Spleen (tissue), 11 donors: ENCODE measurements at regions not wholly inside any gene's neighbourhood (a gene's known extent, or its start where the extent isn't known, plus 50 kb on each side); places are given as distances from the start of the nearest gene placed in this dataset.

ENCODE experiments used
- DNase-seq: peaks from one replicate; pipeline ENCODE4 v3.0.0-alpha.2; 2020
- H3K27ac ChIP-seq, 8 donors: fragments of 200-600 bp; sonication (generic) in 7 of 8; 1 replicate in 4 of 8; 2 replicates in 4 of 8; pipeline versions ENCODE4 v1.5.0 to v1.8.0; 2016 to 2021; ENCODE audit warnings: inconsistent platforms in 4 of 8, mild to moderate bottlenecking in 4 of 8, moderate library complexity in 1 of 8
- H3K27me3 ChIP-seq, 7 donors: fragments of 200-600 bp; sonication (generic) in 6 of 7; replicated peaks in 1 of 7; 1 replicate in 4 of 7; 2 replicates in 3 of 7; pipeline versions ENCODE4 v1.5.0 to v1.8.0; 2016 to 2021; ENCODE audit warnings: inconsistent platforms in 3 of 7, mild to moderate bottlenecking in 1 of 7
- H3K36me3 ChIP-seq, 6 donors: fragments of 200-600 bp; sonication (generic) in 5 of 6; 1 replicate in 4 of 6; 2 replicates in 2 of 6; pipeline versions ENCODE4 v1.5.0 to v1.8.0; 2016 to 2021; ENCODE audit warnings: inconsistent platforms in 2 of 6
- H3K4me1 ChIP-seq, 6 donors: fragments of 200-600 bp; sonication (generic) in 5 of 6; 1 replicate in 3 of 6; 2 replicates in 3 of 6; pipeline versions ENCODE4 v1.5.0 to v1.8.0; 2016 to 2021; ENCODE audit warnings: inconsistent platforms in 3 of 6
- H3K4me3 ChIP-seq, 8 donors: fragments of 200-600 bp; sonication (generic) in 7 of 8; 1 replicate in 4 of 8; 2 replicates in 4 of 8; pipeline versions ENCODE4 v1.5.0 to v1.8.0; 2016 to 2021; ENCODE audit warnings: inconsistent platforms in 4 of 8, mild to moderate bottlenecking in 4 of 8, moderate library complexity in 2 of 8
- H3K9me3 ChIP-seq, 8 donors: fragments of 200-600 bp; sonication (generic) in 7 of 8; 1 replicate in 4 of 8; 2 replicates in 4 of 8; pipeline versions ENCODE4 v1.5.0 to v1.8.0; 2016 to 2021; ENCODE audit warnings: inconsistent platforms in 4 of 8
- POLR2A ChIP-seq, 3 donors: fragments of 450-650 bp; IDR thresholded peaks; one replicate each; pipeline ENCODE4 v1.5.1; 2017; ENCODE audit warnings: antibody characterized with exemption in 3 of 3, mild to moderate bottlenecking in 1 of 3
- POLR2AphosphoS5 ChIP-seq, 3 donors: sonication (generic); formaldehyde crosslinking; IDR thresholded peaks; one replicate each; pipeline ENCODE4 v1.5.1; 2017; ENCODE audit warnings: antibody characterized with exemption in 3 of 3
- WGBS, 5 donors: extraction: QIAGEN DNeasy Blood & Tissue Kit in 3 of 5; methylation state at CpG; one replicate each; pipeline versions ENCODE4 v1.1.5 to v1.1.7; 2013 to 2018; 5-methylcytosine and 5-hydroxymethylcytosine counted together
- intact Hi-C: fragments of 100-400 bp; cut with DNase I; formaldehyde crosslinking; loops from one replicate; pipeline ENCODE4 v1.15.0; 2023; ENCODE audit warnings: low total_unique reads
- TF ChIP-seq, protein P1 (sequence below), 11 experiments: fragments of 200-600 bp in 7 of 11; fragments of 450-650 bp in 4 of 11; sonication (generic) in 4 of 11; IDR thresholded peaks in 8 of 11; conservative IDR thresholded peaks in 3 of 11; 1 replicate in 7 of 11; 2 replicates in 4 of 11; pipeline versions ENCODE4 v1.4.0 to v1.8.0; 2016 to 2021; ENCODE audit warnings: antibody characterized with exemption in 11 of 11, inconsistent platforms in 4 of 11, mild to moderate bottlenecking in 1 of 11
- donor health status: healthy with polysubstance abuse.
- donor health status: DM: no; HTN: no; CAD: no; lungs with moderate emphysema.
- donor health status: DM: no; HTN: no; CAD: no.
- donor health status: Bipolar disorder and iron deficiency.
- donor health status: healthy.
- donor health status: DM: no; HTN: no; CAD: no.
- donor health status: DM: yes; HTN: yes; CAD: no.

- 59 to 78% (median 68%) methylated on average over 3 to 5 of the region's 5 CpGs for WGBS, 5 donors
- intact Hi-C loops, result no loop called here
- no peak overlapping the region for H3K4me3 ChIP-seq
These were observed 370.0 kb upstream of the IGFBP3 start for GRCh38 chr7:46291050-46291438.

DNA sequence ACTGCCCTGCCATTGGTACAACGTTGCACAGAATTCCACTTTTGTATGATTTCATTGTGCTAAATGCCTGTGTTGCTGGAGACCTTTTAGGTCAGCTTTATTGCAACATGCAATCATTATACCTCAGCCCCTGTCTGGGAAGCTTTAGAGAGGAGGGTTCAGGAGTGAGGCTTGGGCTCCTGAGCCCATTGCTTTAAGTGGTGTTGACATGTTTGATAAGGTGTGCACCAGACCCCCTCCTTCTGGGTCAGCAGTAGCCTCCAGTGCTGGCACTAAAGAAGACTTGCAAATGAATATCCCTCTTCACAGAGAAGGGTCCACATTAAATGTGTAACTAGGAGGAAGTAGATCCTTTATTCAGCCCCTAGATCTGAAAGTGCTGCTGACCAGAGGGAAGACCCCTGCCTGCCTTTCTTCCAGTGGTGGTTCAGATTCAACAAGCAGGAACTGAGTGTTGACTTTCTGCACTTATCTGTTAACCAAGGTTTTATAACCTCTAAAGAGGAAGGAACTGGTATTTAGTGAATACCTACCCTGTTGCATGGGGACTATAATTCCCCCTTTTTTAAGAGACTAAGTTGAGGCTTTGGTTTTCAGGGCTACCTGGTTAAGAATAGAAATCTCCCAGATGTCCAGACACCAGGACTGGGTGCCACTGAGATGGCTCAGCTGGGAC, 369.4 kb upstream of the IGFBP3 start:
- H3K27me3 ChIP-seq, result no peaks in the 10 kb centered on the region
- H3K27ac ChIP-seq, result no peak overlapping the region
- no peaks in the 10 kb centered on the region for H3K9me3 ChIP-seq
- DNase-seq, result no peak
- WGBS, 5 donors, result 53 to 75% (median 66%) methylated on average over 1 of the region's 1 CpG
- no peaks in the 10 kb centered on the region for H3K36me3 ChIP-seq
- TF ChIP-seq POLR2A (IDR thresholded peaks at IDR 0.05), result no peak
- no peak for TF ChIP-seq POLR2AphosphoS5 (IDR thresholded peaks at IDR 0.05)
- TF ChIP-seq, protein P1, sequence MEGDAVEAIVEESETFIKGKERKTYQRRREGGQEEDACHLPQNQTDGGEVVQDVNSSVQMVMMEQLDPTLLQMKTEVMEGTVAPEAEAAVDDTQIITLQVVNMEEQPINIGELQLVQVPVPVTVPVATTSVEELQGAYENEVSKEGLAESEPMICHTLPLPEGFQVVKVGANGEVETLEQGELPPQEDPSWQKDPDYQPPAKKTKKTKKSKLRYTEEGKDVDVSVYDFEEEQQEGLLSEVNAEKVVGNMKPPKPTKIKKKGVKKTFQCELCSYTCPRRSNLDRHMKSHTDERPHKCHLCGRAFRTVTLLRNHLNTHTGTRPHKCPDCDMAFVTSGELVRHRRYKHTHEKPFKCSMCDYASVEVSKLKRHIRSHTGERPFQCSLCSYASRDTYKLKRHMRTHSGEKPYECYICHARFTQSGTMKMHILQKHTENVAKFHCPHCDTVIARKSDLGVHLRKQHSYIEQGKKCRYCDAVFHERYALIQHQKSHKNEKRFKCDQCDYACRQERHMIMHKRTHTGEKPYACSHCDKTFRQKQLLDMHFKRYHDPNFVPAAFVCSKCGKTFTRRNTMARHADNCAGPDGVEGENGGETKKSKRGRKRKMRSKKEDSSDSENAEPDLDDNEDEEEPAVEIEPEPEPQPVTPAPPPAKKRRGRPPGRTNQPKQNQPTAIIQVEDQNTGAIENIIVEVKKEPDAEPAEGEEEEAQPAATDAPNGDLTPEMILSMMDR (IDR thresholded peaks at IDR 0.05 in 8 of 11, conservative IDR thresholded peaks at IDR 0.05 in 3 of 11), result no peak
- H3K4me1 ChIP-seq, result no peaks in the 10 kb centered on the region
- intact Hi-C loops, result no loop called here
- H3K4me3 ChIP-seq, result no peak overlapping the region

More at GRCh38 chr7:46291050-46291438, 370.0 kb upstream of the IGFBP3 start:
- H3K27me3 ChIP-seq, result no peaks in the 10 kb centered on the region
- H3K36me3 ChIP-seq, result no peaks in the 10 kb centered on the region
- H3K9me3 ChIP-seq, result no peaks in the 10 kb centered on the region
- H3K4me1 ChIP-seq, result no peaks in the 10 kb centered on the region
- H3K27ac ChIP-seq, result no peak overlapping the region
- no peak for DNase-seq
- no peak for TF ChIP-seq POLR2A (IDR thresholded peaks at IDR 0.05)
- TF ChIP-seq, protein P1 (IDR thresholded peaks at IDR 0.05 in 8 of 11, conservative IDR thresholded peaks at IDR 0.05 in 3 of 11), result no peak
- TF ChIP-seq POLR2AphosphoS5 (IDR thresholded peaks at IDR 0.05), result no peak

- DNase-seq, result no peak
- Histone ChIP-seq H3K9me3 (no peaks in the 10 kb centered on the region), H3K4me1 (no peaks in the 10 kb centered on the region), H3K27me3 (no peaks in the 10 kb centered on the region), H3K36me3 (no peaks in the 10 kb centered on the region), H3K4me3 (no peak overlapping the region), H3K27ac (no peak overlapping the region)
- TF ChIP-seq, protein P1 (IDR thresholded peaks at IDR 0.05 in 8 of 11, conservative IDR thresholded peaks at IDR 0.05 in 3 of 11), result no peak
- TF ChIP-seq POLR2AphosphoS5 (IDR thresholded peaks at IDR 0.05) (no peak), POLR2A (IDR thresholded peaks at IDR 0.05) (no peak)
- WGBS, 5 donors, result 67 to 83% (median 74%) methylated on average over 3 of the region's 3 CpGs
- intact Hi-C loops, result no loop called here
These were observed 367.8 kb upstream of the IGFBP3 start for GRCh38 chr7:46288861-46289260.

DNA sequence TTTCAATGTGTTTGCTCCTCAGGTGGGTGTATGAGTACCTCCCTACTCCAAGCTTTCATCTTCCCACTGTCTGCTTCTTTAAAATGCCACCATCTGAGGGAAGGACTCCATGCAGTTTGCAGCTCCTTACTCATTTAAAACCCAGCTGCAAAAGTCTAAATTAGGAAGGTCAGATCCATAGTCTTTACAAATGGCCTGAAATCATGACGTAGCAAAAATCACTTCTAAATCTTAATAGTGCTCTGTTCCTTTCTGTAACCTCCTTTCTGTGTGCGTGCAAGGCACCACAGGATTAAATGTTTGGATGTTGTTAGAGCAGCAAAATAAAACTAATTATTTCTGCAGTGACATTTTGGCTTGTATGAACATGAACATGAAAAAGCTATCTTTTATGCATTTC, 366.9 kb upstream of the IGFBP3 start:
- no peak for DNase-seq

More for the DNA sequence above, 366.9 kb upstream of the IGFBP3 start:
- H3K4me1 ChIP-seq, result no peaks in the 10 kb centered on the region
- no peak overlapping the region for H3K27ac ChIP-seq
- intact Hi-C loops, result no loop called here
- WGBS, 5 donors, result 78 to 96% (median 92%) methylated on average over 2 of the region's 2 CpGs
- TF ChIP-seq, protein P1 (IDR thresholded peaks at IDR 0.05 in 8 of 11, conservative IDR thresholded peaks at IDR 0.05 in 3 of 11), result no peak
- TF ChIP-seq POLR2A (IDR thresholded peaks at IDR 0.05), result no peak
- no peak for TF ChIP-seq POLR2AphosphoS5 (IDR thresholded peaks at IDR 0.05)
- no peak overlapping the region for H3K4me3 ChIP-seq
- H3K9me3 ChIP-seq, result no peaks in the 10 kb centered on the region
- H3K36me3 ChIP-seq, result no peaks in the 10 kb centered on the region
- H3K27me3 ChIP-seq, result no peaks in the 10 kb centered on the region
